Common myeloid progenitor, CD34-positive (primary cell): ENCODE measurements at regions not wholly inside any gene's neighbourhood (a gene's known extent, or its start where the extent isn't known, plus 50 kb on each side); places are given as distances from the start of the nearest gene placed in this dataset.
"Not testable (repeated sequence)": the region's sequence is repeated elsewhere in the genome, so short reads cannot be mapped to it uniquely, and the experiment has no call there.

Experiments used
- CTCF ChIA-PET: fragments of 350-600 bp; sonication (Branson Sonifier 250); formaldehyde crosslinking; loops from one replicate; lab custom pipeline; 2021; ENCODE audit warnings: antibody characterized with exemption; lab: Charles Lee
- POLR2A ChIA-PET: fragments of 350-600 bp; sonication (Branson Sonifier 250); formaldehyde crosslinking; loops from one replicate; lab custom pipeline; 2021; ENCODE audit warnings: antibody characterized with exemption; lab: Charles Lee
- DNase-seq, 3 donors: peaks; one replicate each; pipeline versions ENCODE4 v3.0.0 to v3.0.0-alpha.2; 2013
- H3K27ac ChIP-seq, 2 experiments: 1 replicate in 1 of 2; 2 replicates in 1 of 2; pipeline ENCODE4 v1.7.0; 2013; ENCODE audit warnings: inconsistent platforms in 2 of 2, low read length in 2 of 2, mild to moderate bottlenecking in 2 of 2, low read depth in 1 of 2, moderate library complexity in 1 of 2; ENCODE audit not compliant: severe bottlenecking in 2 of 2, insufficient read depth in 1 of 2, poor library complexity in 1 of 2
- H3K27me3 ChIP-seq, 5 experiments: replicated peaks in 2 of 5; 1 replicate in 3 of 5; 2 replicates in 2 of 5; pipeline versions ENCODE4 v1.6.1 to v1.7.0; 2013; ENCODE audit warnings: low read length in 4 of 5, mild to moderate bottlenecking in 2 of 5, moderate library complexity in 2 of 5, inconsistent platforms in 1 of 5; ENCODE audit not compliant: insufficient read depth in 5 of 5, control insufficient read depth in 4 of 5
- H3K36me3 ChIP-seq, 4 experiments: 1 replicate in 2 of 4; 2 replicates in 2 of 4; pipeline versions ENCODE4 v1.6.1 to v1.7.0; 2013; ENCODE audit warnings: low read length in 3 of 4, control low read depth in 1 of 4, mild to moderate bottlenecking in 1 of 4; ENCODE audit not compliant: control insufficient read depth in 4 of 4, insufficient read depth in 4 of 4
- H3K4me1 ChIP-seq, 4 experiments: 1 replicate in 3 of 4; 2 replicates in 1 of 4; pipeline versions ENCODE4 v1.6.1 to v1.7.1; 2013; ENCODE audit warnings: low read length in 3 of 4, mild to moderate bottlenecking in 3 of 4, control low read depth in 1 of 4, inconsistent platforms in 1 of 4, moderate library complexity in 1 of 4; ENCODE audit not compliant: control insufficient read depth in 4 of 4, insufficient read depth in 4 of 4; ENCODE audit errors: control extremely low read depth in 1 of 4
- H3K4me3 ChIP-seq, 7 experiments: 1 replicate in 4 of 7; 2 replicates in 3 of 7; pipeline versions ENCODE4 v1.5.1 to v1.7.0; 2013; ENCODE audit warnings: mild to moderate bottlenecking in 7 of 7, low read length in 6 of 7, moderate library complexity in 6 of 7, inconsistent platforms in 2 of 7, low read depth in 2 of 7, control low read depth in 1 of 7; ENCODE audit not compliant: insufficient read depth in 4 of 7, control insufficient read depth in 1 of 7; ENCODE audit errors: extremely low read depth in 1 of 7
- H3K9me3 ChIP-seq, 5 experiments: 1 replicate in 4 of 5; 2 replicates in 1 of 5; pipeline versions ENCODE4 v1.6.1 to v1.7.1; 2013; ENCODE audit warnings: low read length in 4 of 5, mild to moderate bottlenecking in 2 of 5, inconsistent platforms in 1 of 5, low read depth in 1 of 5, moderate library complexity in 1 of 5; ENCODE audit not compliant: control insufficient read depth in 4 of 5, insufficient read depth in 2 of 5; ENCODE audit errors: control extremely low read depth in 1 of 5
- WGBS: methylation state at CpG from one replicate; pipeline ENCODE4 v1.1.5; 2013; ENCODE audit not compliant: insufficient coverage; 5-methylcytosine and 5-hydroxymethylcytosine counted together

DNA sequence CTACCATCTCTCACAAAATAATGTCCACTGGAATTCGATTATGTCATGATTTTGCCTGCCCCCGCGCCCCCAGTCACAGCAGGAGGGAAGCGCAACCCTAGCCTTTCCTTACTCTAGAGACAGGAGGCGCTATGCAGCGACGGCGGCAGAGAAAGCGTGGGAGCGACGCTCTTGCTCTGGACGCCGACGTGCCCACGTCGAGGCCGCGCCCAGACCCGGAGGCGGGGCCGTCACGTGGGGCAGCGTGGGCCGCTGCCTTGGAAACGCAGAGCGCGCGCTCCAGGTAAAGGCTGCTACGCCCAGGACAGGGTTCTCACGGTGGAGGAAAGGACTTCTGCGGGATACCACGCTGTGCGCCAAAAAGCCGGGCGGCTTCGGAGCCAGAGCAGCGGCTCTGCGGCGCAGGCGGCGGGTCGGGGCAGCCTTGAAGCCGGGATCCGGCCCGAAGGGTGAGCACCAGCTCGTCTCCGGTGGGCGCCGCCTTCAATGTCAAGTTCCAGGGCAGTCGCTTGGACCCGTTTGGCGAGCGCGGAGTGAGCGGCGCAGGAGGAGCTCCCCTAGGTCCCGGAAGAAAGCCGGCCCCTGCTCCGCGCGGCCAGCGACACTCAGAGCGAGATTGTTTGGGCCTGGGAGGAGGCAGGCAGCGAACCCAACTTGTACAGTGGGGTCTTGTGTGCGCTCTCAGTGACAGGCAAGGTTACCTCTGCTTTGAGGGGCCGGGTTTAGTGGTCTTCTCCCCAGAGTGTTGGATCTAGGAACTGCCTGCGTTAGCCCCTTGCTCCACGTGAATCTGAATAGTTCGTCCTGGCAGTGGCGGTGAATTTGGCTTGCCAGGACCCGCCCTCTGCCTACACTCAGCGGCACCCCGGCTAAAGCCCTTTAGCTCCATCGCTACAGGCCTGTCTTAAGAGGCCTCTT lies 121.7 kb downstream of the MRPL57 start:
- H3K27ac ChIP-seq = peak overlapping the region; percentile 58 to 83
- H3K9me3 ChIP-seq = no peaks in the 10 kb centered on the region
- POLR2A ChIA-PET = interaction anchor here (0.5 kb wide), 1 partner anchor 94 kb away, joined by 3 read pairs; no protein-coding TSS in a partner anchor
- peaks cover 7 to 24% (median 19%) of the 10 kb centered on the region in 4 experiments for H3K4me1 ChIP-seq
- 0% methylated on average over 71 of the region's 74 CpGs for WGBS
- CTCF ChIA-PET = interaction anchor here (0.6 to 8.0 kb wide), 25 partner anchors 9 to 354 kb away, joined by 3 to 100 read pairs (median 4); partner anchors contain the start of gene ZDHHC20
- peak overlapping the region; percentile 77 to 98 (median 94) for H3K4me3 ChIP-seq
- peak; percentile 91 to 94 (median 93) for DNase-seq
- no peaks in the 10 kb centered on the region for H3K27me3 ChIP-seq
- H3K36me3 ChIP-seq = peaks cover 0 to 3% (median 3%) of the 10 kb centered on the region in 4 experiments

DNA sequence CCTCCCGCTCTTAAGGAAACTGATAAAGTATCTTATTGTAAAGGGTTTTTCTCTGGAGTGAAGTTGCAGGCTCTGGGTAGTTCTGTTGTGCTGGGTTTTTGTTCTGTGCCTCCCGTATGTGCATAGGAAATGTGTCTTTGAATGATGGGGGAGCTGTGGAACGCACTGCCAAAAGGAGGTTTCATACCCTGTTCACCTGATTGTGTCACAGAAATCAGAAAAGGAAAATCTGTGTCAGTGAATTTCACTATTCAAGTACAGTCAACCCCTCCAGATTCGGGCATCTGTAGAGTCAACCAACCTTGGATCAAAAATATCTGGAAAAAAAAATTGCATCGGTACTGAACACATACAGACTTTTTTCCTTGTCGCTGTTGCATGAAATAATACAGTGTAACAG lies 127.8 kb downstream of the MRPL57 start:
- CTCF ChIA-PET = no interaction called here
- Histone ChIP-seq H3K27ac (no peak overlapping the region), H3K4me3 (no peak overlapping the region), H3K9me3 (no peaks in the 10 kb centered on the region), H3K36me3 (peaks cover 0 to 11% (median 7%) of the 10 kb centered on the region in 4 experiments), H3K4me1 (peaks cover under 1 to 6% (median 3%) of the 10 kb centered on the region in 4 experiments), H3K27me3 (no peaks in the 10 kb centered on the region)
- no peak for DNase-seq
- POLR2A ChIA-PET = no interaction called here
- 100% methylated on average over 1 of the region's 6 CpGs for WGBS

DNA sequence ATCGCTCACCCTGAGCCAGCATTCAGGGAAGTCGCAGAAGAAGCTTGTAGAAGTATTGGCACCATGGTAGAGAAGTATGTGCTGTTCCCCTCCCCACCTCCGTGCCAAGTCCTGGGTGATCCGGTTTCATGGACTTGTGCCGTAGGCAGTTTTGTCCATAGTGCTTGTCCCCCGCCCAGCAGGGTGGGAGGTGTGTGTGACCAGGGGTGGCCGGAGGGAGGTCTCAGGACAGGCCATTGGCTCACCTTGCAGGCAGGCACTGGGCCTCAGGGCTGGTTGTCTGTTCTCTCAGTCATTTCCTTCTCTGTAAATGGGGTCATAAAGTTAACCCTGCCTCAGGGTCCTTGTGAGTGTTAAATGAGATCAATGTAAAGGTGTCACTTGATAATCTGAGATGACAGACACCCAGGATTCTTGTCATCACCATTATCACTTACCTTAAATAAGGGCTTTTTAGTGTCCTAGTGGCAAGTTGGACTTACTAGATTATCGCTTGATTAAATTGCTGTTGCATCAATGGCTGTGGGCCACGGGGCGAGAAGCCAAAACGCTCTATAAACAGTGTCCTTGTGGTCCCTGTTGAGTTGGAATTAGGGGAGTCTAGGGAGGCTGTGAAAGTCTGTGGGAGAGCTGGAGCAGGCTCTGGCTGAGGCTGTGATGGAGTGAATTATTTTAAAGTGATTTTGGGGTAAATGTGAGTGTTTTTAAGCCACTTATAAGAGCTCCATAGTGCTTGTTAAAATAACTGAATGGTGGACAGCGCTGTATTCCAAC lies 130.0 kb downstream of the MRPL57 start:
- H3K27ac ChIP-seq, H3K9me3 ChIP-seq, CTCF ChIA-PET, H3K4me1 ChIP-seq, H3K4me3 ChIP-seq, DNase-seq, POLR2A ChIA-PET, H3K27me3 ChIP-seq: not testable (repeated sequence)
- peaks cover 2 to 17% (median 12%) of the 10 kb centered on the region in 4 experiments for H3K36me3 ChIP-seq
- 97% methylated on average over 5 of the region's 12 CpGs for WGBS

DNA sequence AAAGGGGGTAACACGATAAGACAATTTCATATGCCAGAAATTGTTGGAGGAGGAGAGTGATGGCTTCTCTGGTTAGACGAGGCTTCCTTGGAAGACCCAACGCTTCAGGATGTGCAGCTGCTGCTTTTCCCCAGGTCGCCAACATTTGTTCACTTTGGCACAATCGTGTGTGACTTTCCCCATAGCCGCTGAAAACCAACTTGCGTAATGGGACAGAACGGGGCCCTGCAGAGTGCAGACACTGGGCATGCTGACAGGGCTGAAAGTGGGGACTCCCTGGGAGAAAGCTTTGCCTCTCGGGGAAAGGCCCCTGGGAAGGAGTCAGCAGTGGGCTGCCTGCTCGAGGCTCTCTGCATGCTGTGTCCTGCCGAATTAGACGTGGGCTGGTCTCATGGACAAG lies 130.7 kb downstream of the MRPL57 start:
- CTCF ChIA-PET, H3K9me3 ChIP-seq: not testable (repeated sequence)
- no CpG with 5 or more reads among the region's 12 CpGs for WGBS

DNA sequence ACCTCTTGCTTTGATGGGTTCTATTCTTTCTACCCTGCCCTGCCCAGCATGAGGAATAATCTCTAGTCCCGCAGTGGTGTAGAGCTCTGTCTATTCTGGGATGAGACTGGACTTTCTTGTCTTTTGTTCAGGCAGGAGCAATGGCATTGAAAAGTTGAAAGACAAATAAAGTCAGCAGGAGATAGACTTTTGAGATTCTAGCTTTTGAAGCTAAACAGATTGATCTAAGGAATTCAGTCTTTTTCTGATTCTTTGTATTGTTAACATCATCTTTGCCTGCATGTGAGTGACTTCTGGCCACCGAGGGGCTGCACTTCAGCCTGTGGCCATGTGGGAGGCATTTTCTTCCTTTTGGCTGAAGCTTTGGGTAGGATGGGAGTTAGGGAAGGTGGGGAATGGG lies 132.4 kb downstream of the MRPL57 start:
- no peak for DNase-seq
- Histone ChIP-seq H3K4me1 (no peaks in the 10 kb centered on the region), H3K36me3 (peaks cover 2 to 20% (median 8%) of the 10 kb centered on the region in 4 experiments), H3K4me3 (no peak overlapping the region), H3K27ac (no peak overlapping the region), H3K9me3 (no peaks in the 10 kb centered on the region), H3K27me3 (no peaks in the 10 kb centered on the region)
- CTCF ChIA-PET = interaction anchor here (1.6 to 2.7 kb wide), 2 partner anchors 8 to 11 kb away, joined by 4 to 12 read pairs; no protein-coding TSS in a partner anchor
- 86% methylated on average over 1 of the region's 2 CpGs for WGBS
- POLR2A ChIA-PET = no interaction called here

More for the DNA sequence above, 130.7 kb downstream of the MRPL57 start:
- POLR2A ChIA-PET, H3K27ac ChIP-seq, H3K4me3 ChIP-seq, H3K27me3 ChIP-seq, DNase-seq, H3K4me1 ChIP-seq: not testable (repeated sequence)
- peaks cover 2 to 22% (median 14%) of the 10 kb centered on the region in 4 experiments for H3K36me3 ChIP-seq

DNA sequence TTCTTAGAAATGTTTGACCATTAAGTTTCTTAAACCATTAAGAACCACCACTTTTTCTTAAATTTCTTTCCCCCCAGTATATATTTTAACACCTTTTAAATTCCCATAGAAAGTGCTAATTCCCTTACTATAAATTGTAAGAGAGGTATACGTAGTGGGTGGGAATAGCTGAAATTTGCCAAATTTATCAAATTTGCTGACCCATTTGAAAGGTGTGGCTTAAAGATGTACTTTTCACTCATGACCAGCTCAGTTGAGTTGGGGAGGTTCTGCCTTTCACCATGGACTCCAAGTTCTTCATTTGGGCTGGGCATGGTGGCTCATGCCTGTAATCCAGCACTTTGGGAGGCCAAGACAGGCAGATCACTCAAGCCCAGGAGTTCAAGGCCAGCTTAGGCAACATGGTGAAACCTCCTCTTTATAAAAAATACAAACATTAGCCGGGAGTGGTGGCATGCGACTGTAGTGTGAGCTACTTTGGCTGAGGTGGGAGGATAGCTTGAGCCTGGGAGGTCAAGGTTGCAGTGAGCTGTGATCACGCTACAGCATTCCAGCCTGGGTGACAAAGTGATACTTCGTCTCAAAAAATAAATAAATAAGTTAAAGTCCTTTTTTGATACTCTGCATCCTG lies 133.2 kb downstream of the MRPL57 start:
- Histone ChIP-seq H3K4me1 (no peaks in the 10 kb centered on the region), H3K27ac (no peak overlapping the region), H3K36me3 (peaks cover 2 to 20% (median 8%) of the 10 kb centered on the region in 4 experiments), H3K9me3 (no peaks in the 10 kb centered on the region), H3K4me3 (no peak overlapping the region), H3K27me3 (no peaks in the 10 kb centered on the region)
- CTCF ChIA-PET = interaction anchor here (1.6 to 2.7 kb wide), 2 partner anchors 9 to 12 kb away, joined by 4 to 12 read pairs; no protein-coding TSS in a partner anchor
- DNase-seq = no peak
- POLR2A ChIA-PET = no interaction called here
- WGBS = 91% methylated on average over 3 of the region's 5 CpGs
